T-cell (primary cell): ENCODE measurements at regions not wholly inside any gene's neighbourhood (a gene's known extent, or its start where the extent isn't known, plus 50 kb on each side); places are given as distances from the start of the nearest gene placed in this dataset.

Experiments used
- ATAC-seq, 4 experiments: fragments of 200-7000 bp in 3 of 4; fragments of 150-1000 bp in 1 of 4; cut with Tn5 transposase; replicated peaks in 1 of 4; 1 replicate in 3 of 4; 2 replicates in 1 of 4; pipeline ENCODE4 v1.10.0; 2021; ENCODE audit warnings: moderate library complexity in 3 of 4, mild to moderate bottlenecking in 2 of 4, moderate number of reproducible peaks in 1 of 4
- CTCF ChIA-PET, 2 donors: fragments of 300-600 bp; sonication (Branson Sonifier 250); formaldehyde crosslinking; loops; one replicate each; lab custom pipeline; 2022; ENCODE audit warnings: antibody characterized with exemption in 2 of 2; lab: Charles Lee
- POLR2A ChIA-PET, 2 donors: fragments of 300-600 bp; sonication (Branson Sonifier 250); formaldehyde crosslinking; loops; one replicate each; lab custom pipeline; 2022; ENCODE audit warnings: antibody characterized with exemption in 2 of 2; lab: Charles Lee
- DNase-seq, 35 experiments: peaks; one replicate each; pipeline versions ENCODE4 v3.0.0 to v3.0.0-alpha.2; 2013 to 2023
- H3K27ac ChIP-seq: one replicate; pipeline ENCODE4 v1.5.1; 2013; ENCODE audit warnings: low read length
- H3K27me3 ChIP-seq, 2 experiments: replicated peaks in 1 of 2; 1 replicate in 1 of 2; 2 replicates in 1 of 2; pipeline versions ENCODE4 v1.6.1 to v1.7.0; 2013; ENCODE audit warnings: low read length in 1 of 2, mixed read lengths in 1 of 2; ENCODE audit not compliant: control insufficient read depth in 2 of 2, insufficient read depth in 2 of 2; ENCODE audit errors: extremely low read depth in 1 of 2
- H3K36me3 ChIP-seq, 2 donors: 1 replicate in 1 of 2; 2 replicates in 1 of 2; pipeline versions ENCODE4 v1.6.1 to v1.7.0; 2013; ENCODE audit warnings: low read length in 1 of 2; ENCODE audit not compliant: control insufficient read depth in 2 of 2, insufficient read depth in 1 of 2; ENCODE audit errors: extremely low read depth in 1 of 2
- H3K4me1 ChIP-seq, 2 experiments: 1 replicate in 1 of 2; 2 replicates in 1 of 2; pipeline versions ENCODE4 v1.6.1 to v1.7.0; 2013; ENCODE audit warnings: low read length in 2 of 2, mixed read lengths in 1 of 2; ENCODE audit not compliant: insufficient read depth in 2 of 2, control insufficient read depth in 1 of 2; ENCODE audit errors: extremely low read depth in 1 of 2
- H3K4me3 ChIP-seq, 2 donors: 1 replicate in 1 of 2; 2 replicates in 1 of 2; pipeline versions ENCODE4 v1.5.1 to v1.7.0; 2013; ENCODE audit warnings: mild to moderate bottlenecking in 2 of 2, low read length in 1 of 2, moderate library complexity in 1 of 2; ENCODE audit not compliant: control insufficient read depth in 1 of 2; ENCODE audit errors: extremely low read depth in 1 of 2
- H3K9me3 ChIP-seq: 2 replicates; pipeline ENCODE4 v1.7.0; 2013
- H3K27ac Mint-ChIP-seq, 2 donors: one replicate each; pipeline ENCODE4 v1.8.0; 2020 to 2021; ENCODE audit warnings: mild to moderate bottlenecking in 2 of 2, mixed read lengths in 2 of 2
- H3K27me3 Mint-ChIP-seq, 2 donors: one replicate each; pipeline ENCODE4 v1.8.0; 2021 to 2022; ENCODE audit warnings: mixed read lengths in 2 of 2
- H3K36me3 Mint-ChIP-seq: one replicate; pipeline ENCODE4 v1.8.0; 2021; ENCODE audit warnings: mixed read lengths
- H3K4me1 Mint-ChIP-seq, 3 donors: one replicate each; pipeline ENCODE4 v1.8.0; 2020 to 2022; ENCODE audit warnings: mixed read lengths in 3 of 3, mild to moderate bottlenecking in 1 of 3
- H3K4me3 Mint-ChIP-seq, 3 donors: one replicate each; pipeline ENCODE4 v1.8.0; 2020 to 2022; ENCODE audit warnings: mild to moderate bottlenecking in 3 of 3, mixed read lengths in 3 of 3, moderate library complexity in 3 of 3
- H3K9me3 Mint-ChIP-seq, 3 donors: one replicate each; pipeline ENCODE4 v1.8.0; 2020 to 2022; ENCODE audit warnings: mixed read lengths in 3 of 3
- WGBS: methylation state at CpG from one replicate; pipeline ENCODE4 v1.1.5; 2013; ENCODE audit warnings: missing lambda C conversion rate; ENCODE audit not compliant: insufficient coverage; 5-methylcytosine and 5-hydroxymethylcytosine counted together

DNA sequence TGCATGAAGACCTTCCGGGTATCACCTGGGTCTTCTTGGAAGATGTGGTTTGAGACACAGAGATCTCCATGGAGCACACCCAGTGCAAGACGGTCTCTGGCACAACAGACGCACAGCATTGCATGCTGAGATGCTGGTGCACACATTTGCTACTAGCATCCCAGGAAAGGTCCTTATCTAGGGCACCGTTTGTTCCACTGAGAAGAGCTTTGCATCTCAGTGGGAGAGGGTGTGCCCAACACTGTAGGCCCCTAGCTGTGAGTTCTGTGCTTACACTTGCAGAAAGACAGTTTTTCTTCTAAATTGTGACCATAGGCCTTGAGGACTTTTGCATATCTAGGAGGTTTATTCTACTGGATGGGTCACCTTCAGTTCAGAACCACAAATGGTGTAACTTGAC, 554.1 kb downstream of the MATN1 start:
- no peaks in the 10 kb centered on the region for H3K4me1 ChIP-seq
- CTCF ChIA-PET: no interaction called here
- no peaks in the 10 kb centered on the region for H3K36me3 ChIP-seq
- Mint-ChIP-seq H3K27me3 (peaks cover 4 to 16% of the 10 kb centered on the region in 2 donors), H3K4me3 (no peak overlapping the region), H3K36me3 (no peaks in the 10 kb centered on the region), H3K4me1 (no peaks in the 10 kb centered on the region), H3K9me3 (no peaks in the 10 kb centered on the region), H3K27ac (no peak overlapping the region)
- ATAC-seq: no peak
- POLR2A ChIA-PET: no interaction called here
- H3K4me3 ChIP-seq: no peak overlapping the region
- no peaks in the 10 kb centered on the region for H3K9me3 ChIP-seq
- 75% methylated on average over 4 of the region's 4 CpGs for WGBS
- no peak for DNase-seq
- peaks cover 0 to 4% of the 10 kb centered on the region in 2 experiments for H3K27me3 ChIP-seq
- H3K27ac ChIP-seq: no peak overlapping the region

DNA sequence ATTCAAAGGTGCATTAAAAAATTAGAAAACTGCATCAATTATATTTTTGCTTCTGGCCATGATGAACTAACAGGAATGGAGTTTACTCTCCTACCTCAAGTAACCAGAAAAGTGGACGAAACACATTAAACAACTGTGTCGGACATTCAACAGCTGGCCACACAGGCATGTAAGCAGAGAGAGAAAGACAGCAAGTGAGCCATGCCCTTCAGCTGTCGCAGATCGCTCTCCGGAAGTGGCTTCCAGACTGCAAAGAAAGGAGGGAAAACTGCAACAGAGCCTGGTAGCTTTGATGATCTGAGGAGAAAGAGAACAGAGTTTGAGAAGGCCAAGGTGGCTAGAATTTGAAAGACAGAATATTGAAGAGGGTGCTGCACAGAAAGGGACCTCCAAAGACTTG, 557.2 kb downstream of the MATN1 start:
- DNase-seq (no peak), ATAC-seq (no peak)
- WGBS: 99% methylated on average over 5 of the region's 5 CpGs
- Mint-ChIP-seq H3K9me3 (no peaks in the 10 kb centered on the region), H3K27ac (no peak overlapping the region), H3K36me3 (no peaks in the 10 kb centered on the region), H3K27me3 (peaks cover 15 to 39% of the 10 kb centered on the region in 2 donors), H3K4me1 (no peaks in the 10 kb centered on the region), H3K4me3 (no peak overlapping the region)
- H3K27ac ChIP-seq: no peak overlapping the region
- no peaks in the 10 kb centered on the region for H3K36me3 ChIP-seq
- H3K4me3 ChIP-seq: no peak overlapping the region
- CTCF ChIA-PET: no interaction called here
- peaks cover 0 to 19% of the 10 kb centered on the region in 2 experiments for H3K27me3 ChIP-seq
- no peaks in the 10 kb centered on the region for H3K4me1 ChIP-seq
- POLR2A ChIA-PET: no interaction called here
- H3K9me3 ChIP-seq: no peaks in the 10 kb centered on the region

DNA sequence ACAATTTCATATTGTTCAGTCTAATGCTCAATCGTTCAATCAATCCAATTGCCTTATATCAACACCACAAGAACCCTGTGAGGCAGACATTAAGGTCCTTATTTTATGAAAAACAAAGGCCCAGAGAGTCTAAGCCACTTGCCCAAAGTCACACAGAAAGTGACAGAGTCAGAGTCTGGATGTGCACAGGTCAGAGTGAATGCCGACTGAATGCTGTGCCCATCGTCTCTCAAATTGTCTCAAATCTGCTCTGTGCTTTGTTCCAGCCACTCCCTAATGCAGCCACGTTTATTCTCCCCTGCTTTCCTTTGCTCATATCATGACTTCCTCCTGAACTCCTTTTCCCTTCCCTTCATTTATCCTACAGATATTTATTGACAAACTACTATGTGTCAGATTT, 558.3 kb downstream of the MATN1 start:
- no peaks in the 10 kb centered on the region for H3K36me3 ChIP-seq
- Mint-ChIP-seq H3K27me3 (peaks cover 15 to 39% of the 10 kb centered on the region in 2 donors), H3K36me3 (no peaks in the 10 kb centered on the region), H3K9me3 (no peaks in the 10 kb centered on the region), H3K27ac (no peak overlapping the region), H3K4me3 (no peak overlapping the region), H3K4me1 (no peaks in the 10 kb centered on the region)
- 93% methylated on average over 3 of the region's 4 CpGs for WGBS
- no peak overlapping the region for H3K27ac ChIP-seq
- POLR2A ChIA-PET: no interaction called here
- no peak for ATAC-seq
- peaks cover 0 to 19% of the 10 kb centered on the region in 2 experiments for H3K27me3 ChIP-seq
- no peak for DNase-seq
- CTCF ChIA-PET: no interaction called here
- no peaks in the 10 kb centered on the region for H3K9me3 ChIP-seq
- H3K4me1 ChIP-seq: no peaks in the 10 kb centered on the region
- H3K4me3 ChIP-seq: no peak overlapping the region

- ChIA-PET POLR2A (no interaction called here), CTCF (no interaction called here)
- Histone ChIP-seq H3K27me3 (peaks cover 0 to 19% of the 10 kb centered on the region in 2 experiments), H3K4me1 (no peaks in the 10 kb centered on the region), H3K9me3 (no peaks in the 10 kb centered on the region), H3K27ac (no peak overlapping the region), H3K4me3 (no peak overlapping the region), H3K36me3 (no peaks in the 10 kb centered on the region)
- no peaks in the 10 kb centered on the region for H3K36me3 Mint-ChIP-seq
- no peak overlapping the region for H3K4me3 Mint-ChIP-seq
- no peaks in the 10 kb centered on the region for H3K4me1 Mint-ChIP-seq
- ATAC-seq: no peak
- H3K27me3 Mint-ChIP-seq: peaks cover 15 to 39% of the 10 kb centered on the region in 2 donors
- DNase-seq: no peak
- H3K9me3 Mint-ChIP-seq: no peaks in the 10 kb centered on the region
- WGBS: 78% methylated on average over 3 of the region's 4 CpGs
- H3K27ac Mint-ChIP-seq: no peak overlapping the region
These were observed 558.7 kb downstream of the MATN1 start for GRCh38 chr1:30164693-30165092.

- H3K36me3 Mint-ChIP-seq: no peaks in the 10 kb centered on the region
- H3K27ac Mint-ChIP-seq: no peak overlapping the region
- no peak for ATAC-seq
These were observed 560.8 kb downstream of the MATN1 start for GRCh38 chr1:30162565-30162964.

DNA sequence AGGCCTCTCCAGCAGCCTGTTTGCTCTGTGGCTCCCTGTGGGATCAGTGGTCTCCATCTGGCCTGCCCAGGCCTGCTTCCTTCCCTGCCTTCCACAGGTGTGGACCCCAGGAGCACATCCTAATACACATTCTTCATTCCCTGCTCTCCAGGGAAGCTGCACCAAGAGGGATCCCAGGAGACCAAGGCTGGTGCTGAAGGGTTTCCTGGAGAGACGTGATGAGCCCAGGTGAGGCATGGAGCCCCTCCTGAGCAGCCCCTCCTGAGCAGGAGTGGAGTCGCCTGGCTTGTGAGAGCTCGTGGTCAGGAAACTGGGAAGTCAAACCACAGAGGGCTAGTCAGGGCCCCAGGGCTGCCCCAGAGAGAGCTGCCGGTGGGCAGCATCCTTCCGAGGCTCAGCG, 561.4 kb downstream of the MATN1 start:
- H3K4me1 ChIP-seq: no peaks in the 10 kb centered on the region
- no peak for ATAC-seq
- H3K27ac ChIP-seq: no peak overlapping the region
- CTCF ChIA-PET: no interaction called here
- Mint-ChIP-seq H3K4me1 (no peaks in the 10 kb centered on the region), H3K27me3 (peaks cover 24 to 42% of the 10 kb centered on the region in 2 donors), H3K4me3 (no peak overlapping the region), H3K36me3 (no peaks in the 10 kb centered on the region), H3K9me3 (no peaks in the 10 kb centered on the region), H3K27ac (no peak overlapping the region)
- H3K4me3 ChIP-seq: no peak overlapping the region
- H3K9me3 ChIP-seq: no peaks in the 10 kb centered on the region
- POLR2A ChIA-PET: no interaction called here
- H3K36me3 ChIP-seq: no peaks in the 10 kb centered on the region
- DNase-seq: no peak
- WGBS: 43% methylated on average over 6 of the region's 6 CpGs
- peaks cover 0 to 19% of the 10 kb centered on the region in 2 experiments for H3K27me3 ChIP-seq

More at GRCh38 chr1:30162565-30162964, 560.8 kb downstream of the MATN1 start:
- H3K4me3 Mint-ChIP-seq: no peak overlapping the region
- Histone ChIP-seq H3K36me3 (no peaks in the 10 kb centered on the region), H3K9me3 (no peaks in the 10 kb centered on the region), H3K4me1 (no peaks in the 10 kb centered on the region), H3K27ac (no peak overlapping the region), H3K27me3 (peaks cover 0 to 19% of the 10 kb centered on the region in 2 experiments), H3K4me3 (no peak overlapping the region)
- H3K27me3 Mint-ChIP-seq: peaks cover 24 to 42% of the 10 kb centered on the region in 2 donors
- ChIA-PET POLR2A (no interaction called here), CTCF (no interaction called here)
- DNase-seq: no peak
- WGBS: no CpG with 5 or more reads among the region's 2 CpGs
- no peaks in the 10 kb centered on the region for H3K4me1 Mint-ChIP-seq
- no peaks in the 10 kb centered on the region for H3K9me3 Mint-ChIP-seq
